Retinal pigment epithelial cell (primary cell): ENCODE measurements at regions not wholly inside any gene's neighbourhood (a gene's known extent, or its start where the extent isn't known, plus 50 kb on each side); places are given as distances from the start of the nearest gene placed in this dataset.
A peak's percentile ranks its signal among the peaks of the same experiment; 100 is the strongest.

ENCODE experiments used
- DNase-seq: peaks from one replicate; pipeline ENCODE4 v3.0.0-alpha.2; 2010; ENCODE audit warnings: low read depth
- H3K4me3 ChIP-seq: 2 replicates; pipeline ENCODE4 v1.5.1; 2011; ENCODE audit warnings: mild to moderate bottlenecking, low read length, control low read depth, moderate library complexity
- CTCF ChIP-seq: conservative IDR thresholded peaks from 2 replicates; pipeline ENCODE4 v1.5.1; 2011; ENCODE audit warnings: low read depth, low read length, control low read depth, inconsistent platforms

DNA sequence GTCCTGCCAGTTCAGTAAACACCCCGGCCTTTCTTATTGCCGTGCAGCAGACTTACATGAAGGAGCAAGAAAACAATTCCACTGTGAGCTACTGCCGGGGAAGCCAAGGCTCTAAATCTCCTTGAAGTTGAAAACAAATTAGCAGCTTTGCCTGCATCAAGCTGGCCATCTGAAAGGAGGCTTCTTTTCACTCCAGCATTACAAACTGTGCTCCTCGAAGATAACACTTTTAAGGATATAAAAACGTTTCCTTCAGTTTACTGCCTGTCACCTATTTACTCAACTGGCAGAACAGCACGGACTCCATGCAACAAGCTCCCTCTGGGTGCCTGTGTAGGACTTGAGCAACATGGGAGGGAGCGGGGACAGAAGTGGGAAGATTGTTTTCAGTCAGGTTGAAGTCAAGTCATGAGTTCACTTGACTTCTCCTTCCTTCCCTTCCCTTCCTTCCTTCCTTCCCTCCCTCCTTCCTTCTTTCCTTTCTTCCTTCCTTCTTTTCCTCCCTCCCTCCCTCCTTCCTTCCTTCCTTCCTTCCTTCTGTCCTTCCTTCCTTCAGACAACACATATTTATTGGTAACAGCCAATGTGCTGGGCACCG lies 67.4 kb downstream of the ZNF608 start:
- H3K4me3 ChIP-seq: no peak overlapping the region
- no peak for TF ChIP-seq CTCF
- DNase-seq: no peak

DNA sequence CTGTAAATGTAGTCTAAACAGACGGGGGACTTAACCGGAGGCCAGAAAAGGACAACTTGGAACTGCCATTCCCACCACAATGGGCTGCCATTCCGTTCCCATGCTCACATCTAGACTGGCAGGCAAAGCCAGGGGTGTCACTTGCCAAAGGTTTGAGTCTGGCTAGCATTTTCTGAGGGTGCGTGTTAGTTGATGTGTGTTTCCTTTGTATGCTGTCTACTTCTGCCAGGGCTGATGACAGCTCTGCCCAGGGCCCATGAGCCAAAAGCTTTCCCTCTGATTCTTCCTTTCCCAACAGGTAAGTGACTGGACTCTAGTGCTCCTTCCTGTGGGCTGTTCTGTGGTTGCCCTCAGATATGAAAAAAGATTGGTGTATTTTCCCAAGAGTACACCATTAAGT lies 68.0 kb downstream of the ZNF608 start:
- TF ChIP-seq CTCF: no peak
- no peak overlapping the region for H3K4me3 ChIP-seq

DNA sequence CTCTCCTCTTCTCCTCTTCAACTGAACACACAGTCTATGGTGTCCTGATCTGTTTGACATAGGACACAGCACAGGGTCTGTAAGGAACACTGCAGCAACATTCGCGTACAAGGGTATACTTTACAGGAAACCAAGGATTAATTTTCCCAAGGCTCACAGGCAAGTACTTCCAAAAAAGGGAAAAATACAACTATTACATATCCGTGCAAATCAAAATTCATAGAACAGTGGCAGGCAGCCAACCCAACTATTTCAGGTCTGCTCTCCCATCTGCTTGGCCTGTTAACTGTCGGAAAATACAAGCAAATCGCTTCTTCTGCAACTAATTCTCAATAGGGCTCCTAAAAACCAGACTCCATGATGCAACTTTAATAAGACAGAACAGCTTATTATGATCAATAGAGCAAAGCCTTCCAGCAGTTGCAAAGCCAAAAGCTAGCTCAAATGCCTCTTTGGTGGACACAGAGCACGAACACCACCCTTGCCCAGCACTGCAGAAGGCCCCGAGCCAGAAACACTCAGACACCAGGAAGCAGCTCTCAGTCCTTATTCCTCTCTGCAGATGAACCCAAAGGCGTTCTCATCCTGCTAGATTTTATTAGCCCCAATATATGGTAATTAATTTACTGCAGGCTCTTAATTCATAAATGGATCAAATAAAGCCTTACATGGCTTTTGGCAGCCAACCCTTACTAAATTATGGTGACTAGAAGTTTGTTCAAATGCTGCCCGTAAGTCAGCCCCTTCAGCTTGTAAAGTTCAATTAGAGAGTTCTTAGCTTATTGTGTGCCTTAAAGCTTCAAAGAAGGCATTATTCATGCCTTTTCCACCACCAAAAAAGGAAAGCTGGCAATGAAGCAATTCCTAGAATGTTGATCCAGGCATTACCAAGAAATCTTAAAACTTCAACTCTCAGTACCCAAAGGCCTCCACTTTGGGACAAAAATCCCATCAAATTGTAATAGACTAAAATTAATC lies 68.8 kb downstream of the ZNF608 start:
- H3K4me3 ChIP-seq: no peak overlapping the region
- DNase-seq: peak; percentile 63
- TF ChIP-seq CTCF: no peak

More for the DNA sequence above, 68.0 kb downstream of the ZNF608 start:
- DNase-seq: no peak

DNA sequence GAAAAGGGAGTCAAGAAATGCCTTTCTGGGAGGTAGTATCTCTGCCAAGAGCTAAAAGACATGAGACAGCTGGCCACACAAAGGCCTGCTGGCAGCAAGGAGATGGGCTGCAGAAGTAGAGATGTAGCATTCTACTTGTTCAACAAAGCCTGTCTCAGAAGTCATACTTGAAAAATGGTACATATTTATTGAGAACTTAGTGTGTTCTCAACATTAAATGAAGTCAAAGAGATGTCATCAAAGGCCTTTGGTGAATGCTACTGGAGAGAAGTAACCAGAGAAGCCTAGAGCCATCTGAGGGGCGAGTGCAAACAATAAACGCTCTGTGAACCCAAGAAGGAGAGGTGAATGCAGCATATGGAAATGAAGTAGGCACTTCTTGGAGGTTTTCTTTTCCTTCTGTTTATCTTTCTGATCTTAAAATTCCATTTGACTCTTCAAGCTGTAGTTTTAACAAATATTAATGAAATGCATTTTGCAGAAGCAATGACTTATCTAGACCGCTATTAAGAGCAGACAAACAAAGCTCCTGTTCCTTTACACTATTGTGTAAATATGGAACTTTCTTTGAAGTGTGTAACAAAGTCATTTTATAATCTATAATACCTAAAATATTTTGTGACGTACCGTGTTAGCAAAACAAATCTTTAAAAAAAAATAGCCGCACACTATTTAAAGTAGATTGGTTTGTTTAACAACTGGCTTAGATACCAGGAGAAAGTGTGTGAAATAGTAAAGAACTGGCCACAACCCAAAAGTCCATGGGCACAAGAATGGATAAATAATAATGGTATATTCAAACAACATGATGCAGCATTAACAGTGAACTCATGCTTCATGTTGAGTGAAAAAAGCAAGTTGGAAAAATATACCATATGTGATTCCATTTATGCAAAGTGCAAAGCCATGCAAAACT lies 70.2 kb downstream of the ZNF608 start:
- TF ChIP-seq CTCF: no peak
- H3K4me3 ChIP-seq: no peak overlapping the region
- no peak for DNase-seq

GRCh38 chr5:124671193-124671592 lies 75.2 kb downstream of the ZNF608 start:
- no peak for DNase-seq
- no peak for TF ChIP-seq CTCF
- H3K4me3 ChIP-seq: no peak overlapping the region

DNA sequence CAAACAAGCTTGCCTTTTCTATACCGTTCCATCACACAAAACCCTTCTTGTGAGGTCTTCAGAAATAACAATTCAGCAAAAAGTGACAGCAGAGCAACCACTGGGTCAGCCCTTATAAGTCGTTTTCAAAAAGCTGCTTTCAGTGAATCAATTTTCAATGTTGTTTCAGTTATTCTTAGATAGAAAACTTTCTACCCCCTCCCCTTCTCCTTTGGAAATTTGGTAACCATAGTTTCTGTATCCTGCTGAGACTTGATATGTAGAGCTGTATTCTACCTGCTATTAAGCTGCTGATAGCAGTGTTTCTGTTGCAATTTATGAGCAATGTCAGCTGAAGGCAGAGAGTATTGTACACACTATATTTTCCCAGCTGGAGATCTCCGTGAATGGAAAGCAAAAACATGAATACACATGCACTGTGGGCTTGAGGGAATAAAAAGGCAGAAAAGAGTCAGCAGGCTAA lies 75.7 kb downstream of the ZNF608 start:
- no peak for TF ChIP-seq CTCF
- no peak for DNase-seq
- no peak overlapping the region for H3K4me3 ChIP-seq
